Pancreas (tissue), 10 donors: ENCODE measurements at regions not wholly inside any gene's neighbourhood (a gene's known extent, or its start where the extent isn't known, plus 50 kb on each side); places are given as distances from the start of the nearest gene placed in this dataset.
"Not testable (repeated sequence)": the region's sequence is repeated elsewhere in the genome, so short reads cannot be mapped to it uniquely, and the experiment has no call there.

Experiments
- ATAC-seq, 4 donors: fragments of 200-7000 bp; cut with Tn5 transposase; one replicate each; pipeline versions ENCODE4 v1.8.0 to v1.9.1; 2020; ENCODE audit warnings: mild to moderate bottlenecking in 4 of 4, moderate library complexity in 4 of 4
- DNase-seq, 6 donors: peaks; one replicate each; pipeline ENCODE4 v3.0.0-alpha.2; 2020
- FAIRE-seq: peaks from 2 replicates; lab custom pipeline; 2012; peaks lifted over from hg19 to GRCh38; lab: Jason Lieb, UNC
- H3K27ac ChIP-seq, 4 donors: fragments of 200-600 bp; sonication (generic); 1 replicate in 3 of 4; 2 replicates in 1 of 4; pipeline versions ENCODE4 v1.5.0 to v1.8.0; 2020
- H3K27me3 ChIP-seq, 4 donors: fragments of 200-600 bp; one replicate each; pipeline ENCODE4 v1.8.0; 2021
- H3K36me3 ChIP-seq, 3 donors: fragments of 200-600 bp; sonication (generic) in 1 of 3; one replicate each; pipeline versions ENCODE4 v1.5.0 to v1.8.0; 2020 to 2021
- H3K4me1 ChIP-seq, 3 donors: fragments of 200-600 bp; one replicate each; pipeline ENCODE4 v1.8.0; 2021
- H3K4me3 ChIP-seq, 4 donors: fragments of 200-600 bp; sonication (generic) in 2 of 4; one replicate each; pipeline versions ENCODE4 v1.5.0 to v1.8.0; 2020 to 2021
- H3K9me3 ChIP-seq, 4 donors: fragments of 200-600 bp; one replicate each; pipeline ENCODE4 v1.8.0; 2021
- WGBS, 2 donors: extraction: QIAGEN DNeasy Blood & Tissue Kit; methylation state at CpG; one replicate each; pipeline ENCODE4 v1.1.7; 2013; 5-methylcytosine and 5-hydroxymethylcytosine counted together
- intact Hi-C, 3 donors: fragments of 100-400 bp; cut with DNase I; formaldehyde crosslinking; loops; one replicate each; pipeline versions ENCODE4 v1.11.1 to v1.14.2; 2022
- TF ChIP-seq, protein P1 (sequence below), 4 donors: fragments of 200-600 bp; sonication (generic) in 3 of 4; IDR thresholded peaks; one replicate each; pipeline versions ENCODE4 v1.5.0 to v1.8.0; 2021; ENCODE audit warnings: antibody characterized with exemption in 4 of 4
- donor health status: healthy with polysubstance abuse.
- donor health status: DM: no; HTN: no; CAD: no; lungs with moderate emphysema.
- donor health status: DM: no; HTN: no; CAD: no.
- donor health status: control.
- donor health status: control.
- donor health status: Bipolar disorder and iron deficiency.
- donor health status: DM: yes; HTN: yes; CAD: no.
- donor health status: DM: no; HTN: no; CAD: no.
- donor health status: DM: no; HTN: no; CAD: no.
- donor health status: DM: yes; HTN: yes; CAD: no.

DNA sequence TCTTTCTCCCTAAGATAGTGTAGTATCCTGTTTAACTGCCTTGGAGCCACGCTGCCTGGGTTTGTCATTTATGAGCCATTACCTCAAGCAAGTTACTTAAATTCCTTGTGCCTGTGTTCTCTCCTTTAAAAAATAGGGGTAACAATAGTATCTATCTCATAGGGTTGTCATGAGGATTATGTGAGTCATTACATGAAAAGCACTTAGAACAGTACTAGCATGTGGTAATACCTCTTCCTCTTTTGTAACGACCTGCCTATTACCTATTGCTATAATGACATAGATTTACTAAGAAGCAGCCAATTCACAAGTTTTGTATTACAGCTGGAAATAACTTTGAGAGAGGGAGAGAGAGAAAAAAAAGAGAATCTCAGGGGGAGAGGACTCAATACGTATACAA lies 834.7 kb downstream of the RAPGEF2 start:
- DNase-seq (no peak), ATAC-seq (no peak), FAIRE-seq (no peak)
- no peaks in the 10 kb centered on the region for H3K27me3 ChIP-seq
- H3K4me3 ChIP-seq = no peak overlapping the region
- 91 to 92% methylated on average over 3 of the region's 3 CpGs for WGBS, 2 donors
- H3K9me3 ChIP-seq = no peaks in the 10 kb centered on the region
- H3K4me1 ChIP-seq = no peaks in the 10 kb centered on the region
- no peak overlapping the region for H3K27ac ChIP-seq
- TF ChIP-seq, protein P1, sequence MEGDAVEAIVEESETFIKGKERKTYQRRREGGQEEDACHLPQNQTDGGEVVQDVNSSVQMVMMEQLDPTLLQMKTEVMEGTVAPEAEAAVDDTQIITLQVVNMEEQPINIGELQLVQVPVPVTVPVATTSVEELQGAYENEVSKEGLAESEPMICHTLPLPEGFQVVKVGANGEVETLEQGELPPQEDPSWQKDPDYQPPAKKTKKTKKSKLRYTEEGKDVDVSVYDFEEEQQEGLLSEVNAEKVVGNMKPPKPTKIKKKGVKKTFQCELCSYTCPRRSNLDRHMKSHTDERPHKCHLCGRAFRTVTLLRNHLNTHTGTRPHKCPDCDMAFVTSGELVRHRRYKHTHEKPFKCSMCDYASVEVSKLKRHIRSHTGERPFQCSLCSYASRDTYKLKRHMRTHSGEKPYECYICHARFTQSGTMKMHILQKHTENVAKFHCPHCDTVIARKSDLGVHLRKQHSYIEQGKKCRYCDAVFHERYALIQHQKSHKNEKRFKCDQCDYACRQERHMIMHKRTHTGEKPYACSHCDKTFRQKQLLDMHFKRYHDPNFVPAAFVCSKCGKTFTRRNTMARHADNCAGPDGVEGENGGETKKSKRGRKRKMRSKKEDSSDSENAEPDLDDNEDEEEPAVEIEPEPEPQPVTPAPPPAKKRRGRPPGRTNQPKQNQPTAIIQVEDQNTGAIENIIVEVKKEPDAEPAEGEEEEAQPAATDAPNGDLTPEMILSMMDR (IDR thresholded peaks at IDR 0.05) = no peak
- no peaks in the 10 kb centered on the region for H3K36me3 ChIP-seq
- intact Hi-C loops = no loop called here

- ATAC-seq, H3K9me3 ChIP-seq, FAIRE-seq, intact Hi-C loops, H3K27me3 ChIP-seq, H3K4me1 ChIP-seq, H3K36me3 ChIP-seq, H3K27ac ChIP-seq, H3K4me3 ChIP-seq: not testable (repeated sequence)
- WGBS, 2 donors = 97 to 98% methylated on average over 13 to 25 of the region's 25 CpGs
- DNase-seq = peak in 2 of 6 donors; percentile 5 to 57
Observed at GRCh38 chr4:159939681-159940080, 836.8 kb downstream of the RAPGEF2 start.

- TF ChIP-seq, protein P1 (IDR thresholded peaks at IDR 0.05) = no peak
- no peak overlapping the region for H3K4me3 ChIP-seq
- no peaks in the 10 kb centered on the region for H3K9me3 ChIP-seq
- H3K36me3 ChIP-seq = no peaks in the 10 kb centered on the region
- intact Hi-C loops = no loop called here
- H3K4me1 ChIP-seq = no peaks in the 10 kb centered on the region
- no peak overlapping the region for H3K27ac ChIP-seq
- 63 to 65% methylated on average over 3 of the region's 3 CpGs for WGBS, 2 donors
- no peak for DNase-seq
- ATAC-seq = peak in 2 of 4 donors; percentile 43 to 77
- FAIRE-seq = no peak
- no peaks in the 10 kb centered on the region for H3K27me3 ChIP-seq
Observed at GRCh38 chr4:159941076-159941475, 838.2 kb downstream of the RAPGEF2 start.

- 90 to 91% methylated on average over 4 of the region's 4 CpGs for WGBS, 2 donors
- no peak for FAIRE-seq
Observed at GRCh38 chr4:159944477-159944876, 841.6 kb downstream of the RAPGEF2 start.

GRCh38 chr4:159946983-159947615 lies 844.2 kb downstream of the RAPGEF2 start:
- Histone ChIP-seq H3K4me3 (no peak overlapping the region), H3K36me3 (no peaks in the 10 kb centered on the region), H3K27ac (no peak overlapping the region), H3K4me1 (peaks cover 0 to 3% (median 0%) of the 10 kb centered on the region in 3 donors), H3K9me3 (no peaks in the 10 kb centered on the region), H3K27me3 (no peaks in the 10 kb centered on the region)
- DNase-seq (no peak), FAIRE-seq (peak; percentile 86), ATAC-seq (peak in 3 of 4 donors; percentile 71 to 84 (median 71))
- 29 to 36% methylated on average over 4 of the region's 4 CpGs for WGBS, 2 donors
- TF ChIP-seq, protein P1 (IDR thresholded peaks at IDR 0.05) = peak; percentile 53 to 63 (median 56)
- intact Hi-C loops = no loop called here

More at GRCh38 chr4:159944477-159944876, 841.6 kb downstream of the RAPGEF2 start:
- H3K4me3 ChIP-seq = no peak overlapping the region
- no peaks in the 10 kb centered on the region for H3K27me3 ChIP-seq
- H3K27ac ChIP-seq = no peak overlapping the region
- DNase-seq = no peak
- intact Hi-C loops = no loop called here
- ATAC-seq = no peak
- H3K36me3 ChIP-seq = no peaks in the 10 kb centered on the region
- H3K9me3 ChIP-seq = no peaks in the 10 kb centered on the region
- peaks cover 0 to 3% (median 0%) of the 10 kb centered on the region in 3 donors for H3K4me1 ChIP-seq
- TF ChIP-seq, protein P1 (IDR thresholded peaks at IDR 0.05) = no peak
